ENCODE measurements at regions not wholly inside any gene's neighbourhood (a gene's known extent, or its start where the extent isn't known, plus 50 kb on each side); places are given as distances from the start of the nearest gene placed in this dataset.

GRCh38 chr12:97309921-97310320 lies 152.7 kb upstream of the RMST start:
- POLR2A ChIA-PET = no interaction called here
- H3K27me3 Mint-ChIP-seq (ENCODE audit: low read depth) = peaks cover 34% of the 10 kb centered on the region
- DNase-seq (ENCODE audit: low spot score) (no peak), ATAC-seq (no peak)
- H3K36me3 Mint-ChIP-seq = no peaks in the 10 kb centered on the region
- H3K4me1 Mint-ChIP-seq = peaks cover 35% of the 10 kb centered on the region
- CTCF ChIA-PET = interaction anchor here (0.8 kb wide), 1 partner anchor 161 kb away, joined by 4 read pairs; no protein-coding TSS in a partner anchor
- H3K4me3 Mint-ChIP-seq = no peak overlapping the region
- H3K9me3 Mint-ChIP-seq = peaks cover 3% of the 10 kb centered on the region
- no peak overlapping the region for H3K27ac Mint-ChIP-seq
- TF ChIP-seq TP53 (CRISPR knock-in tag; IDR thresholded peaks at IDR 0.05) (no peak), FOXP1 (CRISPR knock-in tag; IDR thresholded peaks at IDR 0.05; ENCODE audit: borderline replicate concordance) (no peak), NR1H2 (CRISPR knock-in tag; IDR thresholded peaks at IDR 0.05) (no peak)
- TF ChIP-seq, protein P1, sequence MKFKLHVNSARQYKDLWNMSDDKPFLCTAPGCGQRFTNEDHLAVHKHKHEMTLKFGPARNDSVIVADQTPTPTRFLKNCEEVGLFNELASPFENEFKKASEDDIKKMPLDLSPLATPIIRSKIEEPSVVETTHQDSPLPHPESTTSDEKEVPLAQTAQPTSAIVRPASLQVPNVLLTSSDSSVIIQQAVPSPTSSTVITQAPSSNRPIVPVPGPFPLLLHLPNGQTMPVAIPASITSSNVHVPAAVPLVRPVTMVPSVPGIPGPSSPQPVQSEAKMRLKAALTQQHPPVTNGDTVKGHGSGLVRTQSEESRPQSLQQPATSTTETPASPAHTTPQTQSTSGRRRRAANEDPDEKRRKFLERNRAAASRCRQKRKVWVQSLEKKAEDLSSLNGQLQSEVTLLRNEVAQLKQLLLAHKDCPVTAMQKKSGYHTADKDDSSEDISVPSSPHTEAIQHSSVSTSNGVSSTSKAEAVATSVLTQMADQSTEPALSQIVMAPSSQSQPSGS (CRISPR knock-in tag; IDR thresholded peaks at IDR 0.05; ENCODE audit: borderline replicate concordance, low read depth) = no peak

DNA sequence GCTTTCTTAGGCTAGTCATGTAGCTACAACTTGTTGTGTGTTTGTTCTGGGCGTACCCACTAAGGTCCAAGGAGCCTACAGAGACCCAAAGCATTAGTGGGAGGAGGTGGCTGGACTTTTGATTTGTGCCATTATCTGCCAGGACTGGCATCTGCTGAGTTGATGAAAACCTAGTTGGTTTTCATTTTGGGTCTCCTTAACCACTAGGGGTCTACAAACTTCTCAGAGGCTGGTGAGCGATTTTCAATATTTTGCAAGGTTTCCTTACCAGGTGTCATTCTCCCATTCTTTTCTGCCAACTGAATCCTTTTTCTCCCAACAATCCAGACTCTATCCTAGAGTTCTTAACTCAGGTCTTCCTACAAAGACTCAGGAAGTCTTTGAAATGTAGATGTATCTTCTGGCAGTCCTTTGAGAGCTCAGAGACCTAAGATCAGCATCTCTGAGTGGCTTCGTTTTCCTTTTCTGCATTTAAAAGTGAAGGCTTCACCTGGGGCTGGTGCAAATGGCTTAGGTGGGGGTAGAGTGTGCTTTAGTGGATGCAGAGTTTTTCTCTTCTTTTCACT lies 150.0 kb upstream of the RMST start:
- H3K27ac Mint-ChIP-seq = no peak overlapping the region
- POLR2A ChIA-PET = interaction anchor here (0.6 kb wide), 2 partner anchors 45 to 275 kb away, joined by 3 to 5 read pairs; no protein-coding TSS in a partner anchor
- no peak overlapping the region for H3K4me3 Mint-ChIP-seq
- H3K27me3 Mint-ChIP-seq (ENCODE audit: low read depth) = peaks cover 45% of the 10 kb centered on the region
- no peak for TF ChIP-seq CREM (CRISPR knock-in tag; IDR thresholded peaks at IDR 0.05)
- TF ChIP-seq ZNF396 (CRISPR knock-in tag; IDR thresholded peaks at IDR 0.05; ENCODE audit: borderline replicate concordance) = peak; percentile 57; the same call in 1 of the 2 replicates
- CTCF ChIA-PET = interaction anchor here (0.6 to 1.8 kb wide), 6 partner anchors 25 to 326 kb away, joined by 3 to 7 read pairs (median 5); no protein-coding TSS in a partner anchor
- peak; percentile 94 for ATAC-seq
- peaks cover 9% of the 10 kb centered on the region for H3K9me3 Mint-ChIP-seq
- DNase-seq (ENCODE audit: low spot score) = no peak
- H3K4me1 Mint-ChIP-seq = peaks cover 30% of the 10 kb centered on the region
- no peaks in the 10 kb centered on the region for H3K36me3 Mint-ChIP-seq

- Mint-ChIP-seq H3K27me3 (ENCODE audit: low read depth) (peaks cover 45% of the 10 kb centered on the region), H3K36me3 (no peaks in the 10 kb centered on the region), H3K9me3 (peaks cover 9% of the 10 kb centered on the region), H3K27ac (no peak overlapping the region), H3K4me1 (peaks cover 30% of the 10 kb centered on the region), H3K4me3 (no peak overlapping the region)
- DNase-seq (ENCODE audit: low spot score) (no peak), ATAC-seq (peak; percentile 48)
- CTCF ChIA-PET = interaction anchor here (0.6 to 1.6 kb wide), 5 partner anchors 24 to 323 kb away, joined by 3 to 6 read pairs (median 4); no protein-coding TSS in a partner anchor
- POLR2A ChIA-PET = interaction anchor here (0.6 kb wide), 1 partner anchor 274 kb away, joined by 3 read pairs; no protein-coding TSS in a partner anchor
- no peak for TF ChIP-seq NFE2L1 (CRISPR knock-in tag; IDR thresholded peaks at IDR 0.05)
- no peak for TF ChIP-seq ZNF138 (CRISPR knock-in tag; conservative IDR thresholded peaks at IDR 0.05)
- TF ChIP-seq ZNF121 (CRISPR knock-in tag; IDR thresholded peaks at IDR 0.05) = no peak
- TF ChIP-seq ETV6 (CRISPR knock-in tag; IDR thresholded peaks at IDR 0.05) = no peak
- TF ChIP-seq GABPB1 (CRISPR knock-in tag; IDR thresholded peaks at IDR 0.05) = no peak
- no peak for TF ChIP-seq TP53 (CRISPR knock-in tag; IDR thresholded peaks at IDR 0.05)
- TF ChIP-seq ZNF671 (CRISPR knock-in tag; IDR thresholded peaks at IDR 0.05) = no peak
- TF ChIP-seq NFATC4 (CRISPR knock-in tag; IDR thresholded peaks at IDR 0.05) = no peak
- TF ChIP-seq SMAD4 (CRISPR knock-in tag; IDR thresholded peaks at IDR 0.05) = no peak
- TF ChIP-seq FOXP1 (CRISPR knock-in tag; IDR thresholded peaks at IDR 0.05; ENCODE audit: borderline replicate concordance) = no peak
- TF ChIP-seq, protein P2, sequence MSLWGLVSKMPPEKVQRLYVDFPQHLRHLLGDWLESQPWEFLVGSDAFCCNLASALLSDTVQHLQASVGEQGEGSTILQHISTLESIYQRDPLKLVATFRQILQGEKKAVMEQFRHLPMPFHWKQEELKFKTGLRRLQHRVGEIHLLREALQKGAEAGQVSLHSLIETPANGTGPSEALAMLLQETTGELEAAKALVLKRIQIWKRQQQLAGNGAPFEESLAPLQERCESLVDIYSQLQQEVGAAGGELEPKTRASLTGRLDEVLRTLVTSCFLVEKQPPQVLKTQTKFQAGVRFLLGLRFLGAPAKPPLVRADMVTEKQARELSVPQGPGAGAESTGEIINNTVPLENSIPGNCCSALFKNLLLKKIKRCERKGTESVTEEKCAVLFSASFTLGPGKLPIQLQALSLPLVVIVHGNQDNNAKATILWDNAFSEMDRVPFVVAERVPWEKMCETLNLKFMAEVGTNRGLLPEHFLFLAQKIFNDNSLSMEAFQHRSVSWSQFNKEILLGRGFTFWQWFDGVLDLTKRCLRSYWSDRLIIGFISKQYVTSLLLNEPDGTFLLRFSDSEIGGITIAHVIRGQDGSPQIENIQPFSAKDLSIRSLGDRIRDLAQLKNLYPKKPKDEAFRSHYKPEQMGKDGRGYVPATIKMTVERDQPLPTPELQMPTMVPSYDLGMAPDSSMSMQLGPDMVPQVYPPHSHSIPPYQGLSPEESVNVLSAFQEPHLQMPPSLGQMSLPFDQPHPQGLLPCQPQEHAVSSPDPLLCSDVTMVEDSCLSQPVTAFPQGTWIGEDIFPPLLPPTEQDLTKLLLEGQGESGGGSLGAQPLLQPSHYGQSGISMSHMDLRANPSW (CRISPR knock-in tag; conservative IDR thresholded peaks at IDR 0.05; ENCODE audit: low read depth) = no peak
- TF ChIP-seq, protein P3, sequence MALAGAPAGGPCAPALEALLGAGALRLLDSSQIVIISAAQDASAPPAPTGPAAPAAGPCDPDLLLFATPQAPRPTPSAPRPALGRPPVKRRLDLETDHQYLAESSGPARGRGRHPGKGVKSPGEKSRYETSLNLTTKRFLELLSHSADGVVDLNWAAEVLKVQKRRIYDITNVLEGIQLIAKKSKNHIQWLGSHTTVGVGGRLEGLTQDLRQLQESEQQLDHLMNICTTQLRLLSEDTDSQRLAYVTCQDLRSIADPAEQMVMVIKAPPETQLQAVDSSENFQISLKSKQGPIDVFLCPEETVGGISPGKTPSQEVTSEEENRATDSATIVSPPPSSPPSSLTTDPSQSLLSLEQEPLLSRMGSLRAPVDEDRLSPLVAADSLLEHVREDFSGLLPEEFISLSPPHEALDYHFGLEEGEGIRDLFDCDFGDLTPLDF (CRISPR knock-in tag; IDR thresholded peaks at IDR 0.05) = no peak
- no peak for TF ChIP-seq ZBTB21 (CRISPR knock-in tag; IDR thresholded peaks at IDR 0.05; ENCODE audit: borderline replicate concordance)
- no peak for TF ChIP-seq ARID4B (CRISPR knock-in tag; IDR thresholded peaks at IDR 0.05; ENCODE audit: borderline replicate concordance)
- TF ChIP-seq SP1 (CRISPR knock-in tag; conservative IDR thresholded peaks at IDR 0.05) = no peak
- TF ChIP-seq TCF7 (CRISPR knock-in tag; IDR thresholded peaks at IDR 0.05; ENCODE audit: low read depth) = no peak
Observed at GRCh38 chr12:97313471-97314190, 149.0 kb upstream of the RMST start.

All from WTC11 (cell line).